A673 (cell line): ENCODE measurements at regions not wholly inside any gene's neighbourhood (a gene's known extent, or its start where the extent isn't known, plus 50 kb on each side); places are given as distances from the start of the nearest gene placed in this dataset.

Source experiments
- BruUV-seq: library from RNA; stranded (reverse); fragments of 400-500 nt; replicated peaks from 2 replicates; lab custom pipeline; 2021; lab: Mats Ljungman, UMichigan
- CTCF ChIA-PET: fragments of 300-600 bp; sonication (Branson Sonifier 250); formaldehyde crosslinking; loops from one replicate; lab custom pipeline; 2022; ENCODE audit warnings: antibody characterized with exemption; lab: Charles Lee
- POLR2A ChIA-PET: fragments of 300-600 bp; sonication (Branson Sonifier 250); formaldehyde crosslinking; loops from one replicate; lab custom pipeline; 2022; ENCODE audit warnings: antibody characterized with exemption; ENCODE audit not compliant: low non-redundant PET; lab: Charles Lee
- DNase-seq: peaks from one replicate; pipeline ENCODE4 v3.0.0-alpha.2; 2015; ENCODE audit warnings: low spot score
- H3K27ac ChIP-seq: fragments of 200-600 bp; sonication (generic); 2 replicates; pipeline ENCODE4 v1.5.1; 2016; ENCODE audit warnings: mixed run types, low read depth, mild to moderate bottlenecking, mixed read lengths, antibody characterized with exemption, low read length; ENCODE audit not compliant: poor library complexity, severe bottlenecking
- H3K27me3 ChIP-seq: fragments of 200-600 bp; sonication (generic); replicated peaks from 2 replicates; pipeline ENCODE4 v1.6.1; 2017; ENCODE audit warnings: mixed run types, low read depth, mild to moderate bottlenecking, mixed read lengths, antibody characterized with exemption, low read length; ENCODE audit not compliant: insufficient read depth, poor library complexity
- H3K36me3 ChIP-seq: fragments of 200-600 bp; sonication (generic); 2 replicates; pipeline ENCODE4 v1.6.1; 2016; ENCODE audit warnings: mixed run types, mild to moderate bottlenecking, mixed read lengths, antibody characterized with exemption, low read length; ENCODE audit not compliant: insufficient read depth, poor library complexity, severe bottlenecking
- H3K4me1 ChIP-seq: fragments of 200-600 bp; sonication (generic); 2 replicates; pipeline ENCODE4 v1.6.1; 2017; ENCODE audit warnings: mixed run types, mild to moderate bottlenecking, mixed read lengths, antibody characterized with exemption, low read length; ENCODE audit not compliant: insufficient read depth, poor library complexity, severe bottlenecking
- H3K4me3 ChIP-seq: fragments of 200-600 bp; sonication (generic); 2 replicates; pipeline ENCODE4 v1.5.1; 2016; ENCODE audit warnings: low read depth, mixed run types, mild to moderate bottlenecking, mixed read lengths, low read length; ENCODE audit not compliant: poor library complexity, severe bottlenecking
- H3K9me3 ChIP-seq: fragments of 200-600 bp; sonication (generic); 2 replicates; pipeline ENCODE4 v1.6.1; 2016; ENCODE audit warnings: mixed run types, low read depth, mild to moderate bottlenecking, mixed read lengths, antibody characterized with exemption, low read length; ENCODE audit not compliant: poor library complexity, severe bottlenecking
- CTCF ChIP-seq: fragments of 300-800, 200-600 bp; sonication (generic); conservative IDR thresholded peaks from 2 replicates; pipeline ENCODE4 v1.5.1; 2017; ENCODE audit warnings: low read depth, mild to moderate bottlenecking, antibody characterized with exemption, low read length, moderate library complexity, mixed read lengths
- EZH2 ChIP-seq: fragments of 200-600 bp; sonication (generic); IDR thresholded peaks from 2 replicates; pipeline ENCODE4 v1.6.1; 2017; ENCODE audit warnings: borderline replicate concordance, low read depth, mild to moderate bottlenecking, mixed read lengths, antibody characterized with exemption, low read length; ENCODE audit not compliant: poor library complexity, severe bottlenecking
- intact Hi-C: fragments of 100-400 bp; cut with micrococcal nuclease; formaldehyde crosslinking; loops from one replicate; pipeline ENCODE4 v1.10.0; 2022; ENCODE audit not compliant: unreplicated experiment

- H3K4me3 ChIP-seq, result no peak overlapping the region
- no peaks in the 10 kb centered on the region for H3K36me3 ChIP-seq
- H3K27me3 ChIP-seq, result no peaks in the 10 kb centered on the region
- DNase-seq, result no peak
- no TSS peak for BruUV-seq
- H3K9me3 ChIP-seq, result no peaks in the 10 kb centered on the region
- H3K4me1 ChIP-seq, result no peaks in the 10 kb centered on the region
- ChIA-PET POLR2A (no interaction called here), CTCF (no interaction called here)
- TF ChIP-seq CTCF, result no peak
- TF ChIP-seq EZH2, result no peak
- no peak overlapping the region for H3K27ac ChIP-seq
- intact Hi-C loops, result no loop called here
Measured at GRCh38 chr4:65190780-65191179, 479.5 kb downstream of the EPHA5 start.

GRCh38 chr4:65175585-65175984, 494.7 kb downstream of the EPHA5 start:
- POLR2A ChIA-PET, result no interaction called here
- TF ChIP-seq EZH2, result no peak
- no peak for TF ChIP-seq CTCF
- H3K4me3 ChIP-seq, result no peak overlapping the region
- BruUV-seq, result no TSS peak
- H3K27ac ChIP-seq, result no peak overlapping the region
- intact Hi-C loops, result no loop called here
- H3K27me3 ChIP-seq, result no peaks in the 10 kb centered on the region
- no peaks in the 10 kb centered on the region for H3K36me3 ChIP-seq
- CTCF ChIA-PET, result no interaction called here
- H3K9me3 ChIP-seq, result no peaks in the 10 kb centered on the region
- DNase-seq, result no peak
- no peaks in the 10 kb centered on the region for H3K4me1 ChIP-seq

GRCh38 chr4:65170768-65171514, 499.3 kb downstream of the EPHA5 start:
- Histone ChIP-seq H3K27me3 (no peaks in the 10 kb centered on the region), H3K4me3 (no peak overlapping the region), H3K4me1 (no peaks in the 10 kb centered on the region), H3K27ac (no peak overlapping the region), H3K9me3 (no peaks in the 10 kb centered on the region), H3K36me3 (no peaks in the 10 kb centered on the region)
- ChIA-PET POLR2A (no interaction called here), CTCF (no interaction called here)
- TF ChIP-seq CTCF (no peak), EZH2 (no peak)
- BruUV-seq, result no TSS peak
- no peak for DNase-seq
- intact Hi-C loops, result no loop called here
